ENCODE measurements at regions not wholly inside any gene's neighbourhood (a gene's known extent, or its start where the extent isn't known, plus 50 kb on each side); places are given as distances from the start of the nearest gene placed in this dataset.

- peak; percentile 79 for DNase-seq
These were observed 169.6 kb upstream of the GPR12 start for GRCh38 chr13:26929971-26930730.

- DNase-seq: no peak
These were observed 166.9 kb upstream of the GPR12 start for GRCh38 chr13:26927511-26927910.

GRCh38 chr13:26926371-26926770 lies 165.8 kb upstream of the GPR12 start:
- no peak for DNase-seq

- DNase-seq: no peak
These were observed 163.4 kb upstream of the GPR12 start for GRCh38 chr13:26923824-26924605.

GRCh38 chr13:26921918-26922317 lies 161.3 kb upstream of the GPR12 start:
- DNase-seq: no peak

GRCh38 chr13:26920614-26921355 lies 160.2 kb upstream of the GPR12 start:
- no peak for DNase-seq

GRCh38 chr13:26919732-26920131 lies 159.1 kb upstream of the GPR12 start:
- no peak for DNase-seq

- no peak for DNase-seq
These were observed 158.7 kb upstream of the GPR12 start for GRCh38 chr13:26919311-26919710.

GRCh38 chr13:26914624-26915023 lies 154.0 kb upstream of the GPR12 start:
- DNase-seq: peak; percentile 8

GRCh38 chr13:26914148-26914547 lies 153.6 kb upstream of the GPR12 start:
- DNase-seq: no peak

- DNase-seq: no peak
These were observed 150.3 kb upstream of the GPR12 start for GRCh38 chr13:26910754-26911465.

GRCh38 chr13:26909477-26909876 lies 148.9 kb upstream of the GPR12 start:
- DNase-seq: no peak

- DNase-seq: no peak
These were observed 147.5 kb upstream of the GPR12 start for GRCh38 chr13:26908126-26908525.

- no peak for DNase-seq
These were observed 138.6 kb upstream of the GPR12 start for GRCh38 chr13:26899202-26899601.

GRCh38 chr13:26897706-26898550 lies 137.3 kb upstream of the GPR12 start:
- DNase-seq: no peak

- no peak for DNase-seq
These were observed 136.5 kb upstream of the GPR12 start for GRCh38 chr13:26896986-26897668.

- no peak for DNase-seq
These were observed 135.4 kb upstream of the GPR12 start for GRCh38 chr13:26895808-26896466.

GRCh38 chr13:26895081-26895807 lies 134.7 kb upstream of the GPR12 start:
- no peak for DNase-seq

- no peak for DNase-seq
These were observed 128.0 kb upstream of the GPR12 start for GRCh38 chr13:26888632-26889031.

- DNase-seq: no peak
These were observed 127.0 kb upstream of the GPR12 start for GRCh38 chr13:26887594-26887993.

Data from stimulated activated CD4-positive, alpha-beta T cell treated with anti-CD3 and anti-CD28 coated beads, Interleukin-15, amount 100 ng/mL, for 24 hours (primary cell).